Activated CD4-positive, alpha-beta T cell treated with anti-CD3 and anti-CD28 coated beads, Interleukin-2, amount 10 ng/mL, durations not matched to agents 24 days and 14 days (primary cell): ENCODE measurements at regions not wholly inside any gene's neighbourhood (a gene's known extent, or its start where the extent isn't known, plus 50 kb on each side); places are given as distances from the start of the nearest gene placed in this dataset.
"Not testable (repeated sequence)": the region's sequence is repeated elsewhere in the genome, so short reads cannot be mapped to it uniquely, and the experiment has no call there.

Experiments used
- DNase-seq: peaks from one replicate; pipeline ENCODE4 v3.0.0; 2022
- H3K27ac Mint-ChIP-seq: one replicate; pipeline ENCODE4 v1.8.0; 2022; ENCODE audit warnings: mild to moderate bottlenecking, mixed read lengths
- H3K27me3 Mint-ChIP-seq: one replicate; pipeline ENCODE4 v1.8.0; 2022; ENCODE audit warnings: mixed read lengths
- H3K36me3 Mint-ChIP-seq: one replicate; pipeline ENCODE4 v1.8.0; 2022; ENCODE audit warnings: low read depth, mild to moderate bottlenecking, mixed read lengths
- H3K4me1 Mint-ChIP-seq: one replicate; pipeline ENCODE4 v1.8.0; 2021; ENCODE audit warnings: mixed read lengths
- H3K4me3 Mint-ChIP-seq: one replicate; pipeline ENCODE4 v1.8.0; 2022; ENCODE audit warnings: mild to moderate bottlenecking, moderate library complexity, mixed read lengths
- H3K9me3 Mint-ChIP-seq: one replicate; pipeline ENCODE4 v1.8.0; 2021; ENCODE audit warnings: mixed read lengths
- intact Hi-C: fragments of 100-400 bp; cut with micrococcal nuclease; formaldehyde crosslinking; loops from one replicate; pipeline ENCODE4 v1.15.1; 2023

GRCh38 chr21:27365394-27365793 lies 398.5 kb upstream of the ADAMTS5 start:
- intact Hi-C loops = no loop called here
- Mint-ChIP-seq H3K4me1 (no peaks in the 10 kb centered on the region), H3K27me3 (no peaks in the 10 kb centered on the region), H3K4me3 (no peak overlapping the region), H3K9me3 (no peaks in the 10 kb centered on the region), H3K36me3 (no peaks in the 10 kb centered on the region), H3K27ac (no peak overlapping the region)
- no peak for DNase-seq

GRCh38 chr21:27363719-27364477 lies 397.0 kb upstream of the ADAMTS5 start:
- H3K27ac Mint-ChIP-seq = no peak overlapping the region
- H3K4me3 Mint-ChIP-seq = no peak overlapping the region
- intact Hi-C loops = no loop called here
- H3K9me3 Mint-ChIP-seq = no peaks in the 10 kb centered on the region
- DNase-seq = no peak
- no peaks in the 10 kb centered on the region for H3K36me3 Mint-ChIP-seq
- no peaks in the 10 kb centered on the region for H3K4me1 Mint-ChIP-seq
- no peaks in the 10 kb centered on the region for H3K27me3 Mint-ChIP-seq

GRCh38 chr21:27362249-27362648 lies 395.4 kb upstream of the ADAMTS5 start:
- no peak for DNase-seq
- intact Hi-C loops = no loop called here
- H3K9me3 Mint-ChIP-seq = peaks cover 8% of the 10 kb centered on the region
- no peaks in the 10 kb centered on the region for H3K36me3 Mint-ChIP-seq
- H3K27ac Mint-ChIP-seq = no peak overlapping the region
- H3K4me3 Mint-ChIP-seq = no peak overlapping the region
- H3K27me3 Mint-ChIP-seq = no peaks in the 10 kb centered on the region
- no peaks in the 10 kb centered on the region for H3K4me1 Mint-ChIP-seq

- no peaks in the 10 kb centered on the region for H3K4me1 Mint-ChIP-seq
- no peak overlapping the region for H3K27ac Mint-ChIP-seq
- intact Hi-C loops = no loop called here
- no peak for DNase-seq
- H3K27me3 Mint-ChIP-seq = no peaks in the 10 kb centered on the region
- H3K36me3 Mint-ChIP-seq = no peaks in the 10 kb centered on the region
- H3K9me3 Mint-ChIP-seq = peaks cover 9% of the 10 kb centered on the region
- no peak overlapping the region for H3K4me3 Mint-ChIP-seq
These were observed 392.3 kb upstream of the ADAMTS5 start for GRCh38 chr21:27359141-27359540.

- no peak overlapping the region for H3K4me3 Mint-ChIP-seq
- no peak for DNase-seq
- no peak overlapping the region for H3K27ac Mint-ChIP-seq
- H3K36me3 Mint-ChIP-seq = no peaks in the 10 kb centered on the region
- H3K27me3 Mint-ChIP-seq = no peaks in the 10 kb centered on the region
- intact Hi-C loops = no loop called here
- peaks cover 7% of the 10 kb centered on the region for H3K9me3 Mint-ChIP-seq
- no peaks in the 10 kb centered on the region for H3K4me1 Mint-ChIP-seq
These were observed 386.0 kb upstream of the ADAMTS5 start for GRCh38 chr21:27352885-27353284.

GRCh38 chr21:27346041-27346448 lies 379.2 kb upstream of the ADAMTS5 start:
- Mint-ChIP-seq H3K4me1 (no peaks in the 10 kb centered on the region), H3K9me3 (peaks cover 3% of the 10 kb centered on the region), H3K36me3 (no peaks in the 10 kb centered on the region), H3K4me3 (no peak overlapping the region), H3K27ac (no peak overlapping the region), H3K27me3 (no peaks in the 10 kb centered on the region)
- intact Hi-C loops = no loop called here
- DNase-seq = no peak

GRCh38 chr21:27339902-27340301 lies 373.0 kb upstream of the ADAMTS5 start:
- Mint-ChIP-seq H3K27ac (no peak overlapping the region), H3K27me3 (no peaks in the 10 kb centered on the region), H3K36me3 (no peaks in the 10 kb centered on the region), H3K4me1 (no peaks in the 10 kb centered on the region), H3K4me3 (no peak overlapping the region), H3K9me3 (peaks cover 7% of the 10 kb centered on the region)
- DNase-seq = no peak
- intact Hi-C loops = no loop called here

GRCh38 chr21:27338007-27338406 lies 371.1 kb upstream of the ADAMTS5 start:
- H3K27ac Mint-ChIP-seq, DNase-seq, intact Hi-C loops, H3K4me1 Mint-ChIP-seq, H3K9me3 Mint-ChIP-seq, H3K4me3 Mint-ChIP-seq, H3K36me3 Mint-ChIP-seq, H3K27me3 Mint-ChIP-seq: not testable (repeated sequence)

- Mint-ChIP-seq H3K27ac (no peak overlapping the region), H3K4me1 (no peaks in the 10 kb centered on the region), H3K36me3 (no peaks in the 10 kb centered on the region), H3K4me3 (no peak overlapping the region), H3K9me3 (peaks cover 15% of the 10 kb centered on the region), H3K27me3 (no peaks in the 10 kb centered on the region)
- intact Hi-C loops = no loop called here
- no peak for DNase-seq
These were observed 366.2 kb upstream of the ADAMTS5 start for GRCh38 chr21:27333096-27333495.

GRCh38 chr21:27329255-27329851 lies 362.5 kb upstream of the ADAMTS5 start:
- Mint-ChIP-seq H3K27me3 (no peaks in the 10 kb centered on the region), H3K36me3 (no peaks in the 10 kb centered on the region), H3K4me3 (no peak overlapping the region), H3K9me3 (peaks cover 9% of the 10 kb centered on the region), H3K4me1 (no peaks in the 10 kb centered on the region), H3K27ac (no peak overlapping the region)
- intact Hi-C loops = no loop called here
- no peak for DNase-seq

GRCh38 chr21:27326301-27326700 lies 359.4 kb upstream of the ADAMTS5 start:
- Mint-ChIP-seq H3K27me3 (no peaks in the 10 kb centered on the region), H3K4me1 (no peaks in the 10 kb centered on the region), H3K9me3 (peaks cover 4% of the 10 kb centered on the region), H3K4me3 (no peak overlapping the region), H3K36me3 (no peaks in the 10 kb centered on the region), H3K27ac (no peak overlapping the region)
- intact Hi-C loops = no loop called here
- DNase-seq = no peak

- no peaks in the 10 kb centered on the region for H3K9me3 Mint-ChIP-seq
- H3K4me3 Mint-ChIP-seq = no peak overlapping the region
- no peaks in the 10 kb centered on the region for H3K36me3 Mint-ChIP-seq
- no peaks in the 10 kb centered on the region for H3K27me3 Mint-ChIP-seq
- H3K4me1 Mint-ChIP-seq = no peaks in the 10 kb centered on the region
- intact Hi-C loops = no loop called here
- H3K27ac Mint-ChIP-seq = no peak overlapping the region
- DNase-seq = no peak
These were observed 356.4 kb upstream of the ADAMTS5 start for GRCh38 chr21:27323331-27323730.

GRCh38 chr21:27321791-27322190 lies 354.9 kb upstream of the ADAMTS5 start:
- DNase-seq = no peak
- H3K4me3 Mint-ChIP-seq = no peak overlapping the region
- H3K4me1 Mint-ChIP-seq = no peaks in the 10 kb centered on the region
- no peaks in the 10 kb centered on the region for H3K9me3 Mint-ChIP-seq
- no peaks in the 10 kb centered on the region for H3K36me3 Mint-ChIP-seq
- intact Hi-C loops = no loop called here
- no peaks in the 10 kb centered on the region for H3K27me3 Mint-ChIP-seq
- H3K27ac Mint-ChIP-seq = no peak overlapping the region

- H3K27me3 Mint-ChIP-seq = no peaks in the 10 kb centered on the region
- no peaks in the 10 kb centered on the region for H3K36me3 Mint-ChIP-seq
- DNase-seq = no peak
- H3K4me3 Mint-ChIP-seq = no peak overlapping the region
- H3K27ac Mint-ChIP-seq = no peak overlapping the region
- H3K4me1 Mint-ChIP-seq = no peaks in the 10 kb centered on the region
- intact Hi-C loops = no loop called here
- H3K9me3 Mint-ChIP-seq = no peaks in the 10 kb centered on the region
These were observed 354.0 kb upstream of the ADAMTS5 start for GRCh38 chr21:27320868-27321267.

- DNase-seq, intact Hi-C loops, H3K27ac Mint-ChIP-seq, H3K4me1 Mint-ChIP-seq, H3K4me3 Mint-ChIP-seq, H3K27me3 Mint-ChIP-seq, H3K36me3 Mint-ChIP-seq, H3K9me3 Mint-ChIP-seq: not testable (repeated sequence)
These were observed 350.7 kb upstream of the ADAMTS5 start for GRCh38 chr21:27317601-27318000.
